IMR-90 (cell line): ENCODE measurements at regions not wholly inside any gene's neighbourhood (a gene's known extent, or its start where the extent isn't known, plus 50 kb on each side); places are given as distances from the start of the nearest gene placed in this dataset.

Experiments
- ATAC-seq: fragments of 200-7000 bp; cut with Tn5 transposase; 2 replicates; pipeline ENCODE4 v1.9.1; 2020; ENCODE audit warnings: low read depth, mild to moderate bottlenecking, moderate library complexity
- BruUV-seq: library from RNA; stranded (reverse); fragments of 400-500 nt; replicated peaks from 2 replicates; lab custom pipeline; 2021; lab: Mats Ljungman, UMichigan
- CTCF ChIA-PET: fragments of 300-600 bp; formaldehyde crosslinking; extraction: SDS; loops from one replicate; lab custom pipeline; 2021; ENCODE audit warnings: antibody characterized with exemption; lab: Yijun Ruan, JAX
- POLR2A ChIA-PET: fragments of 300-600 bp; sonication (Branson Sonifier 250); formaldehyde crosslinking; loops from one replicate; lab custom pipeline; 2022; ENCODE audit warnings: antibody characterized with exemption; ENCODE audit not compliant: unreplicated experiment; lab: Charles Lee
- DNase-seq: peaks from one replicate; pipeline ENCODE4 v3.0.0; 2013
- H2AFZ ChIP-seq: replicated peaks from 2 replicates; pipeline ENCODE3; 2013; ENCODE audit warnings: low read length, mild to moderate bottlenecking; ENCODE audit not compliant: poor library complexity
- H2AK5ac ChIP-seq: 2 replicates; pipeline ENCODE4 v1.6.1; 2013; ENCODE audit warnings: low read depth, low read length, inconsistent platforms
- H2AK9ac ChIP-seq: replicated peaks from 2 replicates; pipeline ENCODE3; 2013; ENCODE audit warnings: mild to moderate bottlenecking, low read depth, low read length, moderate library complexity; ENCODE audit not compliant: poor library complexity
- H2BK120ac ChIP-seq: 2 replicates; pipeline ENCODE4 v1.6.1; 2013; ENCODE audit warnings: low read depth, low read length, inconsistent platforms
- H2BK15ac ChIP-seq: 3 replicates; pipeline ENCODE4 v1.6.1; 2013; ENCODE audit warnings: low read depth, low read length, inconsistent platforms
- H2BK20ac ChIP-seq: 2 replicates; pipeline ENCODE4 v1.6.1; 2013; ENCODE audit warnings: low read depth, mild to moderate bottlenecking, inconsistent platforms, low read length, moderate library complexity
- H2BK5ac ChIP-seq: 2 replicates; pipeline ENCODE4 v1.6.1; 2013; ENCODE audit warnings: mild to moderate bottlenecking, low read depth, low read length, inconsistent platforms; ENCODE audit not compliant: poor library complexity, severe bottlenecking
- H3K14ac ChIP-seq: replicated peaks from 2 replicates; pipeline ENCODE4 v1.6.1; 2013; ENCODE audit warnings: low read depth, low read length, inconsistent platforms
- H3K18ac ChIP-seq: 2 replicates; pipeline ENCODE4 v1.6.1; 2013; ENCODE audit warnings: low read depth, low read length, control low read depth
- H3K23ac ChIP-seq: 2 replicates; pipeline ENCODE4 v1.6.1; 2013; ENCODE audit warnings: low read depth, low read length, inconsistent platforms
- H3K27ac ChIP-seq: 2 replicates; pipeline ENCODE4 v1.5.1; 2013; ENCODE audit warnings: mild to moderate bottlenecking, control low read depth, low read length; ENCODE audit not compliant: insufficient read depth
- H3K27me3 ChIP-seq: 2 replicates; pipeline ENCODE4 v1.6.1; 2013; ENCODE audit warnings: low read length; ENCODE audit not compliant: control insufficient read depth, insufficient read depth
- H3K36me3 ChIP-seq: 2 replicates; pipeline ENCODE4 v1.6.1; 2013; ENCODE audit warnings: low read length, mixed read lengths; ENCODE audit not compliant: control insufficient read depth, insufficient read depth
- H3K4ac ChIP-seq: 2 replicates; pipeline ENCODE4 v1.6.1; 2013; ENCODE audit warnings: low read depth, low read length, inconsistent platforms
- H3K4me1 ChIP-seq: 2 replicates; pipeline ENCODE4 v1.6.1; 2013; ENCODE audit warnings: low read length, mixed read lengths; ENCODE audit not compliant: control insufficient read depth, insufficient read depth
- H3K4me2 ChIP-seq: 2 replicates; pipeline ENCODE4 v1.6.1; 2013; ENCODE audit warnings: low read depth, mild to moderate bottlenecking, control low read depth, low read length, moderate library complexity
- H3K4me3 ChIP-seq: 2 replicates; pipeline ENCODE4 v1.5.1; 2013; ENCODE audit warnings: low read depth, mild to moderate bottlenecking, control low read depth, low read length, moderate library complexity; ENCODE audit not compliant: insufficient read depth
- H3K56ac ChIP-seq: 2 replicates; pipeline ENCODE4 v1.6.1; 2013; ENCODE audit warnings: low read length, inconsistent platforms; ENCODE audit not compliant: insufficient read depth; ENCODE audit errors: extremely low read depth
- H3K79me1 ChIP-seq, 2 experiments: 2 replicates each; pipeline ENCODE4 v1.6.1; 2013; ENCODE audit warnings: low read length in 2 of 2, inconsistent platforms in 1 of 2, low read depth in 1 of 2
- H3K9ac ChIP-seq: 2 replicates; pipeline ENCODE4 v1.6.1; 2013; ENCODE audit warnings: low read depth, low read length, control low read depth
- H3K9me1 ChIP-seq: 2 replicates; pipeline ENCODE4 v1.6.1; 2013; ENCODE audit warnings: low read length, inconsistent platforms; ENCODE audit not compliant: insufficient read depth
- H3K9me3 ChIP-seq: 2 replicates; pipeline ENCODE4 v1.6.1; 2013; ENCODE audit warnings: low read length; ENCODE audit not compliant: control insufficient read depth, insufficient read depth
- H4K20me1 ChIP-seq: 2 replicates; pipeline ENCODE4 v1.6.1; 2013; ENCODE audit warnings: low read length, inconsistent platforms; ENCODE audit not compliant: insufficient read depth
- H4K5ac ChIP-seq: 2 replicates; pipeline ENCODE4 v1.6.1; 2013; ENCODE audit warnings: mild to moderate bottlenecking, low read depth, low read length, control low read depth
- H4K8ac ChIP-seq, 2 experiments: 2 replicates each; pipeline ENCODE4 v1.6.1; 2013; ENCODE audit warnings: low read depth in 2 of 2, low read length in 2 of 2, control low read depth in 1 of 2, inconsistent platforms in 1 of 2
- H4K91ac ChIP-seq: 2 replicates; pipeline ENCODE4 v1.6.1; 2013; ENCODE audit warnings: low read depth, low read length, inconsistent platforms; ENCODE audit not compliant: insufficient read depth
- BHLHE40 ChIP-seq: fragments of 150-350 bp; IDR thresholded peaks from 2 replicates; pipeline ENCODE4 v1.6.1; 2016; ENCODE audit warnings: mild to moderate bottlenecking, low read depth, low read length
- CEBPB ChIP-seq: IDR thresholded peaks from 2 replicates; pipeline ENCODE4 v1.6.1; 2012; ENCODE audit warnings: low read depth, low read length, improper control_type of control experiment
- CHD1 ChIP-seq: IDR thresholded peaks from 2 replicates; pipeline ENCODE4 v1.6.1; 2012; ENCODE audit warnings: low read depth, low read length, improper control_type of control experiment
- FOS ChIP-seq: fragments of 150-350 bp; IDR thresholded peaks from 2 replicates; pipeline ENCODE4 v1.6.1; 2016; ENCODE audit warnings: low read depth, low read length
- MAFK ChIP-seq: IDR thresholded peaks from 2 replicates; pipeline ENCODE4 v1.6.1; 2012; ENCODE audit warnings: low read depth, low read length, improper control_type of control experiment
- MXI1 ChIP-seq: IDR thresholded peaks from 2 replicates; pipeline ENCODE4 v1.6.1; 2012; ENCODE audit warnings: low read depth, mild to moderate bottlenecking, low read length, moderate library complexity, borderline replicate concordance
- NFE2L2 ChIP-seq: fragments of 150-350 bp; IDR thresholded peaks from 2 replicates; pipeline ENCODE4 v1.6.1; 2016; ENCODE audit warnings: low read depth, mild to moderate bottlenecking, low read length
- POLR2A ChIP-seq: IDR thresholded peaks from 2 replicates; pipeline ENCODE4 v1.6.1; 2012; ENCODE audit warnings: mild to moderate bottlenecking, low read depth, low read length
- RCOR1 ChIP-seq: IDR thresholded peaks from 2 replicates; pipeline ENCODE4 v1.6.1; 2012; ENCODE audit warnings: mild to moderate bottlenecking, low read length, improper control_type of control experiment; ENCODE audit not compliant: insufficient replicate concordance
- RFX5 ChIP-seq: IDR thresholded peaks from 2 replicates; pipeline ENCODE4 v1.8.0; 2012; ENCODE audit warnings: low read depth, mild to moderate bottlenecking, low read length, moderate library complexity
- SMC3 ChIP-seq: fragments of 150-350 bp; IDR thresholded peaks from 2 replicates; pipeline ENCODE4 v1.6.1; 2016; ENCODE audit warnings: low read depth, mild to moderate bottlenecking, antibody characterized with exemption, low read length, moderate library complexity
- WGBS, 2 experiments: methylation state at CpG; one replicate each; pipeline versions ENCODE4 v1.1.5 to v1.1.7; 2013; ENCODE audit warnings: missing lambda C conversion rate in 2 of 2; ENCODE audit not compliant: insufficient read length in 1 of 2; ENCODE audit errors: extremely low coverage in 2 of 2; 5-methylcytosine and 5-hydroxymethylcytosine counted together
- dilution Hi-C: fragments of 300-500 bp; cut with HindIII; formaldehyde crosslinking; loops from one replicate; pipeline ENCODE4 v1.14.3; 2018; ENCODE audit warnings: low sequenced_read_pairs; ENCODE audit not compliant: unreplicated experiment
- in situ Hi-C: fragments of 300-500 bp; cut with MboI; formaldehyde crosslinking; loops from 3 replicates; pipeline ENCODE4 v1.14.3; 2019; ENCODE audit warnings: low sequenced_read_pairs, inconsistent platforms, mixed read lengths
- intact Hi-C: fragments of 100-400 bp; cut with micrococcal nuclease; formaldehyde crosslinking; loops from 2 replicates; pipeline ENCODE4 v1.10.0; 2022
- TF ChIP-seq, protein P1 (sequence below): fragments of 150-350 bp; IDR thresholded peaks from 2 replicates; pipeline ENCODE4 v1.6.1; 2017; ENCODE audit warnings: mild to moderate bottlenecking, antibody characterized with exemption, low read length, low read depth
- TF ChIP-seq, protein P2 (sequence below): fragments of 150-350 bp; IDR thresholded peaks from 2 replicates; pipeline ENCODE4 v1.6.1; 2016; ENCODE audit warnings: low read depth, mild to moderate bottlenecking, low read length, moderate library complexity, borderline replicate concordance
- TF ChIP-seq, protein P3 (sequence below): conservative IDR thresholded peaks from 2 replicates; pipeline ENCODE4 v1.5.1; 2012; ENCODE audit warnings: mild to moderate bottlenecking, low read depth, low read length, improper control_type of control experiment

DNA sequence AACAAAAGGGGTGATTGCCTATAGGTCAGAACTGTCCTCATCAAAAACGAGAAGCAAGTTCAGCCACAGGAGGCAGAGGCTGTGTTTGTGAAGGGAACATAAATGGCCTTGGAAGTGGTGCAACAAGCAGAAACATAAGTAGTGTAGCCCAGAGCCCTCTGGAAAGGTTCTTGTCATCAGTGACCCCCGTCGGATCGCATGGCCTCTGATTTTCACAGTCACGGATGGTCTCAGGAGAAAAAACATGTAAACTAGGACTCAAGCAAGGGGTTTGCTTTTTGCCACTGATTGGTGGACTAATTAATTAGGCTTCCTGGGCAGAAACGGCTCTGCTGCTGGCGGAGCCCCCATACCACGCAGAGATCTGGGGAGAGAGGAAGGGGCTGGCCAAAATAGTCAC lies 496.5 kb upstream of the MKI67 start:
- Histone ChIP-seq H3K56ac (no peak overlapping the region), H4K5ac (no peak overlapping the region), H2BK20ac (no peak overlapping the region), H3K4me2 (no peak overlapping the region), H2AK9ac (no peak overlapping the region), H2BK120ac (no peak overlapping the region), H2BK5ac (no peak overlapping the region), H3K36me3 (no peaks in the 10 kb centered on the region), H4K20me1 (no peaks in the 10 kb centered on the region), H3K18ac (no peak overlapping the region), H2BK15ac (no peak overlapping the region), H3K9me1 (no peaks in the 10 kb centered on the region), H3K9me3 (peaks cover 45% of the 10 kb centered on the region), H3K14ac (no peak overlapping the region), H3K4me1 (no peaks in the 10 kb centered on the region), H4K91ac (no peak overlapping the region), H3K9ac (no peak overlapping the region), H3K27me3 (no peaks in the 10 kb centered on the region), H3K4me3 (no peak overlapping the region), H2AFZ (no peak overlapping the region), H3K79me1 (no peaks in the 10 kb centered on the region), H3K27ac (no peak overlapping the region), H4K8ac (no peak overlapping the region), H3K23ac (no peak overlapping the region), H2AK5ac (no peak overlapping the region), H3K4ac (no peak overlapping the region)
- CTCF ChIA-PET: no interaction called here
- POLR2A ChIA-PET: no interaction called here
- intact Hi-C loops: no loop called here
- ATAC-seq (no peak), DNase-seq (no peak)
- WGBS, 2 experiments: 67% methylated on average over 4 of the region's 8 CpGs; no CpG with 5 or more reads in 1 of the 2 experiments
- in situ Hi-C loops: no loop called here
- TF ChIP-seq, protein P1, sequence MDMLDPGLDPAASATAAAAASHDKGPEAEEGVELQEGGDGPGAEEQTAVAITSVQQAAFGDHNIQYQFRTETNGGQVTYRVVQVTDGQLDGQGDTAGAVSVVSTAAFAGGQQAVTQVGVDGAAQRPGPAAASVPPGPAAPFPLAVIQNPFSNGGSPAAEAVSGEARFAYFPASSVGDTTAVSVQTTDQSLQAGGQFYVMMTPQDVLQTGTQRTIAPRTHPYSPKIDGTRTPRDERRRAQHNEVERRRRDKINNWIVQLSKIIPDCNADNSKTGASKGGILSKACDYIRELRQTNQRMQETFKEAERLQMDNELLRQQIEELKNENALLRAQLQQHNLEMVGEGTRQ: no peak
- TF ChIP-seq MAFK (no peak), FOS (no peak), CHD1 (no peak), BHLHE40 (no peak), NFE2L2 (no peak), SMC3 (no peak), RFX5 (no peak), POLR2A (no peak), MXI1 (no peak), CEBPB (no peak), RCOR1 (no peak)
- TF ChIP-seq, protein P2, sequence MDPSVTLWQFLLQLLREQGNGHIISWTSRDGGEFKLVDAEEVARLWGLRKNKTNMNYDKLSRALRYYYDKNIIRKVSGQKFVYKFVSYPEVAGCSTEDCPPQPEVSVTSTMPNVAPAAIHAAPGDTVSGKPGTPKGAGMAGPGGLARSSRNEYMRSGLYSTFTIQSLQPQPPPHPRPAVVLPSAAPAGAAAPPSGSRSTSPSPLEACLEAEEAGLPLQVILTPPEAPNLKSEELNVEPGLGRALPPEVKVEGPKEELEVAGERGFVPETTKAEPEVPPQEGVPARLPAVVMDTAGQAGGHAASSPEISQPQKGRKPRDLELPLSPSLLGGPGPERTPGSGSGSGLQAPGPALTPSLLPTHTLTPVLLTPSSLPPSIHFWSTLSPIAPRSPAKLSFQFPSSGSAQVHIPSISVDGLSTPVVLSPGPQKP: no peak
- TF ChIP-seq, protein P3, sequence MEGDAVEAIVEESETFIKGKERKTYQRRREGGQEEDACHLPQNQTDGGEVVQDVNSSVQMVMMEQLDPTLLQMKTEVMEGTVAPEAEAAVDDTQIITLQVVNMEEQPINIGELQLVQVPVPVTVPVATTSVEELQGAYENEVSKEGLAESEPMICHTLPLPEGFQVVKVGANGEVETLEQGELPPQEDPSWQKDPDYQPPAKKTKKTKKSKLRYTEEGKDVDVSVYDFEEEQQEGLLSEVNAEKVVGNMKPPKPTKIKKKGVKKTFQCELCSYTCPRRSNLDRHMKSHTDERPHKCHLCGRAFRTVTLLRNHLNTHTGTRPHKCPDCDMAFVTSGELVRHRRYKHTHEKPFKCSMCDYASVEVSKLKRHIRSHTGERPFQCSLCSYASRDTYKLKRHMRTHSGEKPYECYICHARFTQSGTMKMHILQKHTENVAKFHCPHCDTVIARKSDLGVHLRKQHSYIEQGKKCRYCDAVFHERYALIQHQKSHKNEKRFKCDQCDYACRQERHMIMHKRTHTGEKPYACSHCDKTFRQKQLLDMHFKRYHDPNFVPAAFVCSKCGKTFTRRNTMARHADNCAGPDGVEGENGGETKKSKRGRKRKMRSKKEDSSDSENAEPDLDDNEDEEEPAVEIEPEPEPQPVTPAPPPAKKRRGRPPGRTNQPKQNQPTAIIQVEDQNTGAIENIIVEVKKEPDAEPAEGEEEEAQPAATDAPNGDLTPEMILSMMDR: no peak
- no TSS peak for BruUV-seq
- dilution Hi-C loops: no loop called here
